ENCODE measurements at regions not wholly inside any gene's neighbourhood (a gene's known extent, or its start where the extent isn't known, plus 50 kb on each side); places are given as distances from the start of the nearest gene placed in this dataset.

- no peak overlapping the region for H2AFZ ChIP-seq
- DNase-seq (ENCODE audit: low spot score) = no peak
- no peak overlapping the region for H3K4me3 ChIP-seq
- H3K36me3 ChIP-seq (replicated peaks; ENCODE audit: insufficient read depth, low read depth) = no peaks in the 10 kb centered on the region
- no peak overlapping the region for H3K27ac ChIP-seq
- H3K9me2 ChIP-seq (replicated peaks; ENCODE audit: insufficient read depth) = no peaks in the 10 kb centered on the region
- H3K9me3 ChIP-seq (ENCODE audit: low read depth) = no peaks in the 10 kb centered on the region
- no peak overlapping the region for H3K4me2 ChIP-seq
- TF ChIP-seq, protein P1, sequence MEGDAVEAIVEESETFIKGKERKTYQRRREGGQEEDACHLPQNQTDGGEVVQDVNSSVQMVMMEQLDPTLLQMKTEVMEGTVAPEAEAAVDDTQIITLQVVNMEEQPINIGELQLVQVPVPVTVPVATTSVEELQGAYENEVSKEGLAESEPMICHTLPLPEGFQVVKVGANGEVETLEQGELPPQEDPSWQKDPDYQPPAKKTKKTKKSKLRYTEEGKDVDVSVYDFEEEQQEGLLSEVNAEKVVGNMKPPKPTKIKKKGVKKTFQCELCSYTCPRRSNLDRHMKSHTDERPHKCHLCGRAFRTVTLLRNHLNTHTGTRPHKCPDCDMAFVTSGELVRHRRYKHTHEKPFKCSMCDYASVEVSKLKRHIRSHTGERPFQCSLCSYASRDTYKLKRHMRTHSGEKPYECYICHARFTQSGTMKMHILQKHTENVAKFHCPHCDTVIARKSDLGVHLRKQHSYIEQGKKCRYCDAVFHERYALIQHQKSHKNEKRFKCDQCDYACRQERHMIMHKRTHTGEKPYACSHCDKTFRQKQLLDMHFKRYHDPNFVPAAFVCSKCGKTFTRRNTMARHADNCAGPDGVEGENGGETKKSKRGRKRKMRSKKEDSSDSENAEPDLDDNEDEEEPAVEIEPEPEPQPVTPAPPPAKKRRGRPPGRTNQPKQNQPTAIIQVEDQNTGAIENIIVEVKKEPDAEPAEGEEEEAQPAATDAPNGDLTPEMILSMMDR (IDR thresholded peaks at IDR 0.05; ENCODE audit: poor library complexity) = no peak
- TF ChIP-seq EZH2phosphoT487 (IDR thresholded peaks at IDR 0.05; ENCODE audit: low read depth, severe bottlenecking, unreplicated experiment) (no peak), EZH2 (IDR thresholded peaks at IDR 0.05; ENCODE audit: borderline replicate concordance) (no peak)
- 89% methylated on average over 7 of the region's 7 CpGs for WGBS (ENCODE audit: low lambda C conversion rate, missing lambda C conversion rate)
- H3K79me2 ChIP-seq = no peaks in the 10 kb centered on the region
- no peaks in the 10 kb centered on the region for H4K20me1 ChIP-seq (ENCODE audit: insufficient read depth, poor library complexity, severe bottlenecking)
- H3K27me3 ChIP-seq = no peaks in the 10 kb centered on the region
- H3K4me1 ChIP-seq (ENCODE audit: insufficient read depth) = peaks cover 13% of the 10 kb centered on the region
Measured at GRCh38 chr3:44109771-44110361, 131.8 kb upstream of the TOPAZ1 start.

DNA sequence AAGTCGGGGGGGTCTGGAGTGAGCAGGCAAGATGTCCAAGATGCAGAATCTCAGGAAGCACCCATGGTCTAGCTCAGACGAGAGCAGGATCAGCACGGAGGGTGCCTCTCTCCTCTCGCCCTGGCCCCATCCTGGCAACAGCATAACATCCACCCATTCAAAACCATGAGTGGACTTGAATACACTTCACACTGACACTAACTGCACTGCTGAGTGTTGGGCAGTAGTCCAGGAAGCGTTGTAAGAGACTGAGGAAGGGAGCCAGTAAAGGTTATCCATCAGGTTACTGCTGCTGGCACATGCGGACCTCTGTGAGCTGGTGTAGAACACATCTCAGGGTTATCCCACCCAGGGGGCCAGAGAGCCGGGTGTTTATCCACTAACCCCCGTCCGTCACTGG, 131.0 kb upstream of the TOPAZ1 start:
- Histone ChIP-seq H2AFZ (no peak overlapping the region), H3K36me3 (replicated peaks; ENCODE audit: insufficient read depth, low read depth) (no peaks in the 10 kb centered on the region), H3K4me3 (no peak overlapping the region), H3K4me2 (no peak overlapping the region), H3K27ac (no peak overlapping the region), H3K79me2 (no peaks in the 10 kb centered on the region), H3K4me1 (ENCODE audit: insufficient read depth) (peaks cover 10% of the 10 kb centered on the region), H3K9me3 (ENCODE audit: low read depth) (no peaks in the 10 kb centered on the region), H3K9me2 (replicated peaks; ENCODE audit: insufficient read depth) (no peaks in the 10 kb centered on the region), H3K27me3 (no peaks in the 10 kb centered on the region), H4K20me1 (ENCODE audit: insufficient read depth, poor library complexity, severe bottlenecking) (no peaks in the 10 kb centered on the region)
- WGBS (ENCODE audit: low lambda C conversion rate, missing lambda C conversion rate) = 81% methylated on average over 9 of the region's 9 CpGs
- no peak for DNase-seq (ENCODE audit: low spot score)
- TF ChIP-seq EZH2 (IDR thresholded peaks at IDR 0.05; ENCODE audit: borderline replicate concordance) (no peak), EZH2phosphoT487 (IDR thresholded peaks at IDR 0.05; ENCODE audit: low read depth, severe bottlenecking, unreplicated experiment) (no peak)
- TF ChIP-seq, protein P1 (IDR thresholded peaks at IDR 0.05; ENCODE audit: poor library complexity) = no peak

DNA sequence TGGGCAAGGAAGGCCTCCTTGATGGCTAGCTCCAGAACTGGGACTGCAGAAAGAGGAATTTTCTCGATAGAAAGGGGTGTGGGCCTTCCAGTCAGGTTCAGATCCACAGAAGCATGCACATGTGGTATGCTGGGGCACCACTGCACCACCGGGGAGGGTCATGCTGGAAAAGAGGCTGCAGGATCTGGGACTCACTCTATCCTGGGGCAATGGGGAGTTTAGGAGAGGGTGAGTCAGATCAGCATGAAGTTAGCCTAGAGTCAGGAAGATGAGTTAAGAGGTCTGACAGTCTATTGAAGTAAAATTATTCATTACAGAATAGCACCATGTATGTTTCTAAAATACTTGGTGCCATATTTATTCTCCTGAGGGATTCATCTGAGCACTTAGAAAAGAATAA, 130.2 kb upstream of the TOPAZ1 start:
- H3K27ac ChIP-seq = no peak overlapping the region
- H3K79me2 ChIP-seq = no peaks in the 10 kb centered on the region
- no peak for TF ChIP-seq EZH2 (IDR thresholded peaks at IDR 0.05; ENCODE audit: borderline replicate concordance)
- TF ChIP-seq EZH2phosphoT487 (IDR thresholded peaks at IDR 0.05; ENCODE audit: low read depth, severe bottlenecking, unreplicated experiment) = no peak
- TF ChIP-seq, protein P1 (IDR thresholded peaks at IDR 0.05; ENCODE audit: poor library complexity) = no peak
- H2AFZ ChIP-seq = no peak overlapping the region
- H3K36me3 ChIP-seq (replicated peaks; ENCODE audit: insufficient read depth, low read depth) = no peaks in the 10 kb centered on the region
- WGBS (ENCODE audit: low lambda C conversion rate, missing lambda C conversion rate) = 94% methylated on average over 2 of the region's 2 CpGs
- H3K4me3 ChIP-seq = no peak overlapping the region
- DNase-seq (ENCODE audit: low spot score) = no peak
- no peaks in the 10 kb centered on the region for H3K9me3 ChIP-seq (ENCODE audit: low read depth)
- no peaks in the 10 kb centered on the region for H3K27me3 ChIP-seq
- no peak overlapping the region for H3K4me2 ChIP-seq
- no peaks in the 10 kb centered on the region for H4K20me1 ChIP-seq (ENCODE audit: insufficient read depth, poor library complexity, severe bottlenecking)
- H3K9me2 ChIP-seq (replicated peaks; ENCODE audit: insufficient read depth) = no peaks in the 10 kb centered on the region
- peaks cover 7% of the 10 kb centered on the region for H3K4me1 ChIP-seq (ENCODE audit: insufficient read depth)

All from hepatocyte (in vitro differentiated cells).